Pancreas (tissue), 10 donors: ENCODE measurements at regions not wholly inside any gene's neighbourhood (a gene's known extent, or its start where the extent isn't known, plus 50 kb on each side); places are given as distances from the start of the nearest gene placed in this dataset.

Experiments
- ATAC-seq, 4 donors: fragments of 200-7000 bp; cut with Tn5 transposase; one replicate each; pipeline versions ENCODE4 v1.8.0 to v1.9.1; 2020; ENCODE audit warnings: mild to moderate bottlenecking in 4 of 4, moderate library complexity in 4 of 4
- DNase-seq, 6 donors: peaks; one replicate each; pipeline ENCODE4 v3.0.0-alpha.2; 2020
- FAIRE-seq: peaks from 2 replicates; lab custom pipeline; 2012; peaks lifted over from hg19 to GRCh38; lab: Jason Lieb, UNC
- H3K27ac ChIP-seq, 4 donors: fragments of 200-600 bp; sonication (generic); 1 replicate in 3 of 4; 2 replicates in 1 of 4; pipeline versions ENCODE4 v1.5.0 to v1.8.0; 2020
- H3K27me3 ChIP-seq, 4 donors: fragments of 200-600 bp; one replicate each; pipeline ENCODE4 v1.8.0; 2021
- H3K36me3 ChIP-seq, 3 donors: fragments of 200-600 bp; sonication (generic) in 1 of 3; one replicate each; pipeline versions ENCODE4 v1.5.0 to v1.8.0; 2020 to 2021
- H3K4me1 ChIP-seq, 3 donors: fragments of 200-600 bp; one replicate each; pipeline ENCODE4 v1.8.0; 2021
- H3K4me3 ChIP-seq, 4 donors: fragments of 200-600 bp; sonication (generic) in 2 of 4; one replicate each; pipeline versions ENCODE4 v1.5.0 to v1.8.0; 2020 to 2021
- H3K9me3 ChIP-seq, 4 donors: fragments of 200-600 bp; one replicate each; pipeline ENCODE4 v1.8.0; 2021
- CTCF ChIP-seq, 4 donors: fragments of 200-600 bp; sonication (generic) in 3 of 4; IDR thresholded peaks; one replicate each; pipeline versions ENCODE4 v1.5.0 to v1.8.0; 2021; ENCODE audit warnings: antibody characterized with exemption in 4 of 4
- WGBS, 2 donors: extraction: QIAGEN DNeasy Blood & Tissue Kit; methylation state at CpG; one replicate each; pipeline ENCODE4 v1.1.7; 2013; 5-methylcytosine and 5-hydroxymethylcytosine counted together
- intact Hi-C, 3 donors: fragments of 100-400 bp; cut with DNase I; formaldehyde crosslinking; loops; one replicate each; pipeline versions ENCODE4 v1.11.1 to v1.14.2; 2022
- donor health status: healthy with polysubstance abuse.
- donor health status: DM: no; HTN: no; CAD: no; lungs with moderate emphysema.
- donor health status: DM: no; HTN: no; CAD: no.
- donor health status: control.
- donor health status: control.
- donor health status: Bipolar disorder and iron deficiency.
- donor health status: DM: yes; HTN: yes; CAD: no.
- donor health status: DM: no; HTN: no; CAD: no.
- donor health status: DM: no; HTN: no; CAD: no.
- donor health status: DM: yes; HTN: yes; CAD: no.

GRCh38 chr7:114789161-114789560 lies 132.7 kb upstream of the MDFIC start:
- FAIRE-seq = no peak
- Histone ChIP-seq H3K27me3 (no peaks in the 10 kb centered on the region), H3K9me3 (no peaks in the 10 kb centered on the region), H3K4me3 (no peak overlapping the region), H3K4me1 (no peaks in the 10 kb centered on the region), H3K27ac (no peak overlapping the region), H3K36me3 (no peaks in the 10 kb centered on the region)
- ATAC-seq = no peak
- intact Hi-C loops = no loop called here
- WGBS, 2 donors = 51 to 64% methylated on average over 2 of the region's 2 CpGs
- TF ChIP-seq CTCF (IDR thresholded peaks at IDR 0.05) = no peak
- DNase-seq = no peak

- ATAC-seq = no peak
- H3K9me3 ChIP-seq = no peaks in the 10 kb centered on the region
- H3K27me3 ChIP-seq = no peaks in the 10 kb centered on the region
- intact Hi-C loops = no loop called here
- no peak for FAIRE-seq
- no peaks in the 10 kb centered on the region for H3K36me3 ChIP-seq
- no peak for DNase-seq
- H3K4me3 ChIP-seq = no peak overlapping the region
- TF ChIP-seq CTCF (IDR thresholded peaks at IDR 0.05) = no peak
- no peak overlapping the region for H3K27ac ChIP-seq
- H3K4me1 ChIP-seq = no peaks in the 10 kb centered on the region
- WGBS, 2 donors = 59 to 74% methylated on average over 3 of the region's 3 CpGs
These were observed 132.0 kb upstream of the MDFIC start for GRCh38 chr7:114789871-114790311.

GRCh38 chr7:114790521-114790920 lies 131.4 kb upstream of the MDFIC start:
- Histone ChIP-seq H3K36me3 (no peaks in the 10 kb centered on the region), H3K9me3 (no peaks in the 10 kb centered on the region), H3K27ac (no peak overlapping the region), H3K4me3 (no peak overlapping the region), H3K27me3 (no peaks in the 10 kb centered on the region), H3K4me1 (no peaks in the 10 kb centered on the region)
- no peak for TF ChIP-seq CTCF (IDR thresholded peaks at IDR 0.05)
- intact Hi-C loops = no loop called here
- 38 to 45% methylated on average over 1 of the region's 1 CpG for WGBS, 2 donors
- no peak for FAIRE-seq
- no peak for DNase-seq
- ATAC-seq = no peak

GRCh38 chr7:114791771-114792170 lies 130.1 kb upstream of the MDFIC start:
- WGBS, 2 donors = 54 to 63% methylated on average over 4 of the region's 4 CpGs
- Histone ChIP-seq H3K9me3 (no peaks in the 10 kb centered on the region), H3K4me1 (no peaks in the 10 kb centered on the region), H3K4me3 (no peak overlapping the region), H3K27me3 (no peaks in the 10 kb centered on the region), H3K36me3 (no peaks in the 10 kb centered on the region), H3K27ac (no peak overlapping the region)
- intact Hi-C loops = no loop called here
- DNase-seq (no peak), ATAC-seq (no peak), FAIRE-seq (no peak)
- TF ChIP-seq CTCF (IDR thresholded peaks at IDR 0.05) = no peak

- ATAC-seq = no peak
- FAIRE-seq = no peak
- no peak overlapping the region for H3K27ac ChIP-seq
- H3K4me3 ChIP-seq = no peak overlapping the region
- no peaks in the 10 kb centered on the region for H3K36me3 ChIP-seq
- DNase-seq = no peak
- no peak for TF ChIP-seq CTCF (IDR thresholded peaks at IDR 0.05)
- H3K27me3 ChIP-seq = no peaks in the 10 kb centered on the region
- intact Hi-C loops = no loop called here
- 33 to 39% methylated on average over 5 of the region's 5 CpGs for WGBS, 2 donors
- H3K9me3 ChIP-seq = no peaks in the 10 kb centered on the region
- H3K4me1 ChIP-seq = no peaks in the 10 kb centered on the region
These were observed 128.6 kb upstream of the MDFIC start for GRCh38 chr7:114793155-114793845.
